Urinary bladder (tissue), 3 donors: ENCODE measurements at regions not wholly inside any gene's neighbourhood (a gene's known extent, or its start where the extent isn't known, plus 50 kb on each side); places are given as distances from the start of the nearest gene placed in this dataset.
A peak's percentile ranks its signal among the peaks of the same experiment; 100 is the strongest.
"Not testable (repeated sequence)": the region's sequence is repeated elsewhere in the genome, so short reads cannot be mapped to it uniquely, and the experiment has no call there.

ENCODE experiments used
- DNase-seq: peaks from one replicate; pipeline ENCODE4 v3.0.0-alpha.2; 2015; ENCODE audit errors: extremely low spot score
- H3K27ac ChIP-seq: one replicate; pipeline ENCODE4 v1.5.1; 2013; ENCODE audit warnings: low read depth, mild to moderate bottlenecking, moderate library complexity
- H3K36me3 ChIP-seq: one replicate; pipeline ENCODE4 v1.6.1; 2013; ENCODE audit warnings: mild to moderate bottlenecking, moderate library complexity; ENCODE audit not compliant: insufficient read depth
- H3K4me1 ChIP-seq: one replicate; pipeline ENCODE4 v1.6.1; 2013; ENCODE audit warnings: mild to moderate bottlenecking, moderate library complexity; ENCODE audit not compliant: insufficient read depth
- H3K4me3 ChIP-seq: one replicate; pipeline ENCODE4 v1.5.1; 2013; ENCODE audit warnings: low read depth, low read length
- WGBS: extraction: QIAGEN DNeasy Blood & Tissue Kit; methylation state at CpG from one replicate; pipeline ENCODE4 v1.1.7; 2013; 5-methylcytosine and 5-hydroxymethylcytosine counted together
- donor health status: healthy with polysubstance abuse.
- donor health status: healthy.

- Histone ChIP-seq H3K4me3 (no peak overlapping the region), H3K36me3 (no peaks in the 10 kb centered on the region), H3K27ac (no peak overlapping the region), H3K4me1 (no peaks in the 10 kb centered on the region)
- 93% methylated on average over 5 of the region's 5 CpGs for WGBS
- DNase-seq, result no peak
Observed at GRCh38 chr11:69947059-69947792, 128.0 kb upstream of the FGF3 start.

- Histone ChIP-seq H3K27ac (no peak overlapping the region), H3K4me3 (no peak overlapping the region), H3K4me1 (no peaks in the 10 kb centered on the region), H3K36me3 (no peaks in the 10 kb centered on the region)
- DNase-seq, result no peak
- 92% methylated on average over 12 of the region's 12 CpGs for WGBS
Observed at GRCh38 chr11:69947793-69948255, 128.6 kb upstream of the FGF3 start.

GRCh38 chr11:69948256-69949141, 129.3 kb upstream of the FGF3 start:
- H3K27ac ChIP-seq, result peak overlapping the region; percentile 26
- no peak for DNase-seq
- no peaks in the 10 kb centered on the region for H3K36me3 ChIP-seq
- no peaks in the 10 kb centered on the region for H3K4me1 ChIP-seq
- 53% methylated on average over 24 of the region's 24 CpGs for WGBS
- H3K4me3 ChIP-seq, result no peak overlapping the region

- no peak overlapping the region for H3K4me3 ChIP-seq
- H3K4me1 ChIP-seq, result no peaks in the 10 kb centered on the region
- H3K36me3 ChIP-seq, result no peaks in the 10 kb centered on the region
- 67% methylated on average over 6 of the region's 6 CpGs for WGBS
- DNase-seq, result no peak
- H3K27ac ChIP-seq, result no peak overlapping the region
Observed at GRCh38 chr11:69949327-69949726, 128.8 kb upstream of the ANO1 start.

- H3K36me3 ChIP-seq, result no peaks in the 10 kb centered on the region
- H3K4me1 ChIP-seq, result no peaks in the 10 kb centered on the region
- no peak for DNase-seq
- WGBS, result 78% methylated on average over 8 of the region's 8 CpGs
- H3K27ac ChIP-seq, result no peak overlapping the region
- H3K4me3 ChIP-seq, result no peak overlapping the region
Observed at GRCh38 chr11:69950120-69950519, 128.0 kb upstream of the ANO1 start.

- no peaks in the 10 kb centered on the region for H3K36me3 ChIP-seq
- H3K27ac ChIP-seq, result no peak overlapping the region
- H3K4me3 ChIP-seq, result no peak overlapping the region
- 78% methylated on average over 6 of the region's 6 CpGs for WGBS
- no peaks in the 10 kb centered on the region for H3K4me1 ChIP-seq
- no peak for DNase-seq
Observed at GRCh38 chr11:69950621-69951020, 127.5 kb upstream of the ANO1 start.

- no peaks in the 10 kb centered on the region for H3K4me1 ChIP-seq
- WGBS, result 91% methylated on average over 8 of the region's 8 CpGs
- DNase-seq, result no peak
Observed at GRCh38 chr11:69951821-69952220, 126.3 kb upstream of the ANO1 start.

GRCh38 chr11:69952229-69952975, 125.7 kb upstream of the ANO1 start:
- not testable (repeated sequence) for DNase-seq, H3K27ac ChIP-seq, H3K4me1 ChIP-seq, H3K36me3 ChIP-seq, H3K4me3 ChIP-seq
- 69% methylated on average over 18 of the region's 18 CpGs for WGBS

More at GRCh38 chr11:69951821-69952220, 126.3 kb upstream of the ANO1 start:
- no peaks in the 10 kb centered on the region for H3K36me3 ChIP-seq
- H3K4me3 ChIP-seq, result no peak overlapping the region
- H3K27ac ChIP-seq, result no peak overlapping the region

- no peak overlapping the region for H3K4me3 ChIP-seq
- no peaks in the 10 kb centered on the region for H3K36me3 ChIP-seq
- no peaks in the 10 kb centered on the region for H3K4me1 ChIP-seq
- 85% methylated on average over 9 of the region's 9 CpGs for WGBS
- no peak overlapping the region for H3K27ac ChIP-seq
- DNase-seq, result no peak
Observed at GRCh38 chr11:69953356-69953755, 124.8 kb upstream of the ANO1 start.

- Histone ChIP-seq H3K27ac (no peak overlapping the region), H3K4me1 (no peaks in the 10 kb centered on the region), H3K36me3 (no peaks in the 10 kb centered on the region), H3K4me3 (no peak overlapping the region)
- WGBS, result 92% methylated on average over 12 of the region's 12 CpGs
- DNase-seq, result no peak
Observed at GRCh38 chr11:69954756-69955155, 123.4 kb upstream of the ANO1 start.

- no peak overlapping the region for H3K4me3 ChIP-seq
- H3K27ac ChIP-seq, result no peak overlapping the region
- H3K4me1 ChIP-seq, result no peaks in the 10 kb centered on the region
- no peaks in the 10 kb centered on the region for H3K36me3 ChIP-seq
- 90% methylated on average over 8 of the region's 8 CpGs for WGBS
- DNase-seq, result no peak
Observed at GRCh38 chr11:69956669-69957190, 121.4 kb upstream of the ANO1 start.

GRCh38 chr11:69957849-69958248, 120.3 kb upstream of the ANO1 start:
- no peaks in the 10 kb centered on the region for H3K36me3 ChIP-seq
- H3K27ac ChIP-seq, result no peak overlapping the region
- WGBS, result 58% methylated on average over 7 of the region's 7 CpGs
- no peak for DNase-seq
- no peak overlapping the region for H3K4me3 ChIP-seq
- H3K4me1 ChIP-seq, result no peaks in the 10 kb centered on the region

- peak; percentile 53 for DNase-seq
- no peak overlapping the region for H3K27ac ChIP-seq
- no peak overlapping the region for H3K4me3 ChIP-seq
- 15% methylated on average over 2 of the region's 2 CpGs for WGBS
- H3K36me3 ChIP-seq, result no peaks in the 10 kb centered on the region
- no peaks in the 10 kb centered on the region for H3K4me1 ChIP-seq
Observed at GRCh38 chr11:69958308-69958707, 119.8 kb upstream of the ANO1 start.
